Heart right ventricle (tissue), 16 donors: ENCODE measurements at regions not wholly inside any gene's neighbourhood (a gene's known extent, or its start where the extent isn't known, plus 50 kb on each side); places are given as distances from the start of the nearest gene placed in this dataset.

Experiments
- ATAC-seq, 8 donors: fragments of 200-7000 bp; cut with Tn5 transposase; one replicate each; pipeline ENCODE4 v1.9.1; 2020; ENCODE audit warnings: mild to moderate bottlenecking in 8 of 8, moderate library complexity in 8 of 8, moderate number of reproducible peaks in 1 of 8
- DNase-seq, 2 donors: peaks; one replicate each; pipeline ENCODE4 v3.0.0-alpha.2; 2020
- H3K27ac ChIP-seq, 10 donors: fragments of 200-600 bp; sonication (generic) in 2 of 10; one replicate each; pipeline versions ENCODE4 v1.5.0 to v1.8.0; 2020 to 2022; ENCODE audit warnings: mild to moderate bottlenecking in 3 of 10
- H3K27me3 ChIP-seq, 7 donors: fragments of 200-600 bp; one replicate each; pipeline ENCODE4 v1.8.0; 2021 to 2022; ENCODE audit warnings: mild to moderate bottlenecking in 2 of 7
- H3K36me3 ChIP-seq, 9 donors: fragments of 200-600 bp; sonication (generic) in 1 of 9; one replicate each; pipeline versions ENCODE4 v1.5.0 to v1.8.0; 2020 to 2022; ENCODE audit warnings: mild to moderate bottlenecking in 2 of 9
- H3K4me1 ChIP-seq, 9 donors: fragments of 200-600 bp; sonication (generic) in 1 of 9; one replicate each; pipeline versions ENCODE4 v1.5.0 to v1.8.0; 2020 to 2022; ENCODE audit warnings: mild to moderate bottlenecking in 4 of 9
- H3K4me3 ChIP-seq, 10 donors: fragments of 200-600 bp; sonication (generic) in 2 of 10; one replicate each; pipeline versions ENCODE4 v1.5.0 to v1.8.0; 2020 to 2022; ENCODE audit warnings: mild to moderate bottlenecking in 7 of 10, moderate library complexity in 2 of 10
- H3K9me3 ChIP-seq, 11 donors: fragments of 200-600 bp in 10 of 11; sonication (generic) in 2 of 11; one replicate each; pipeline versions ENCODE4 v1.5.0 to v1.8.0; 2013 to 2022; ENCODE audit warnings: mild to moderate bottlenecking in 2 of 11, control low read depth in 1 of 11, moderate library complexity in 1 of 11
- CTCF ChIP-seq, 9 donors: fragments of 200-600 bp; sonication (generic) in 2 of 9; IDR thresholded peaks; one replicate each; pipeline versions ENCODE4 v1.5.0 to v1.8.0; 2021 to 2022; ENCODE audit warnings: antibody characterized with exemption in 9 of 9, mild to moderate bottlenecking in 5 of 9, moderate library complexity in 1 of 9
- WGBS, 2 donors: extraction: QIAGEN DNeasy Blood & Tissue Kit; methylation state at CpG; one replicate each; pipeline ENCODE4 v1.1.7; 2013; ENCODE audit warnings: inconsistent platforms in 1 of 2; 5-methylcytosine and 5-hydroxymethylcytosine counted together
- intact Hi-C, 10 donors: fragments of 100-400 bp; cut with DNase I; formaldehyde crosslinking; loops; one replicate each; pipeline versions ENCODE4 v1.11.1 to v1.14.2; 2022
- donor health status: Arrhythmogenic right ventricular cardiomyopathy.
- donor health status: ischemic (EF 13 %, LVEDD 7.1; RV severe dilation, severe dysfunction).
- donor health status: healthy with polysubstance abuse.
- donor health status: DM: no; HTN: yes; CAD: no.
- donor health status: DM: no; HTN: no; CAD: no.
- donor health status: ischemic (EF 25% LVEDD 6.9; RV normal size, moderate dysfunction).
- donor health status: ischemic (EF 25% LVEDD 5.7; RV mildly dilated, moderate dysfunction).
- donor health status: healthy.
- donor health status: DM: yes; HTN: yes; CAD: no.
- donor health status: Ischemic cardiomyopathy.
- donor health status: ischemic (EF 35%, LVEDD 5.7; RV mildly dilated, moderate dysfunction).
- donor health status: nonischemic (EF 11% LVEDD 7.7; RV severe dilation, severe dysfunction).
- donor health status: DM: yes; HTN: yes; CAD: no.
- donor health status: PGD.
- donor health status: ischemic (EF 29% LVEDD 5.4; RV normal size, mild dysfunction).
- donor health status: nonischemic (EF 23%, LVEDD 6.1; RV moderate dilation, normal function).

DNA sequence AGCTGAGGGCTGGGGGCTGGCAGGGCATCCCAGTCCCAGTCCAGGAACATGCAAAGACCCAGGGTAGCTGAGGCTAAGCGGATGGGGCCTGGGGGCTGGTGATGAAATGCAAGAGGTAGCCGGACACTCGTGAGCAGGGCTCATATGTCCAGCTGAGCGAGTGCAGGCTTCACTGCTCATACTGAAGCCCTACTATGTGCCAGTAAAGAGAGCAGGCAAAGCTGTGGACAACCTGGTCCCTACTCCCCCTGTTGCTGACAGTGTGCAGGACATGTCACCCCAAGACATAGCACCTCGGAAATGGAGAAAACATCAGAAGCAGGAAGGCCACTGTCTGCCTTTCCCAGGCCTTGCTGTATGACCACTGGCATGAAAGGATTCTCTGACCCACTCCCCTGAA lies 122.4 kb upstream of the STX18 start:
- no peak for TF ChIP-seq CTCF (IDR thresholded peaks at IDR 0.05)
- H3K36me3 ChIP-seq, result no peaks in the 10 kb centered on the region
- H3K4me1 ChIP-seq, result peaks cover 0 to 4% (median 0%) of the 10 kb centered on the region in 9 donors
- H3K27me3 ChIP-seq, result peaks cover 0 to 5% (median 0%) of the 10 kb centered on the region in 7 donors
- intact Hi-C loops, result loop anchor here in 1 of 10 donors (10.0 kb wide), 1 partner anchor 211 kb away; no protein-coding TSS in a partner anchor
- ATAC-seq (no peak), DNase-seq (no peak)
- no peaks in the 10 kb centered on the region for H3K9me3 ChIP-seq
- H3K4me3 ChIP-seq, result no peak overlapping the region
- WGBS, 2 donors, result 89 to 91% methylated on average over 5 of the region's 5 CpGs
- no peak overlapping the region for H3K27ac ChIP-seq

- Histone ChIP-seq H3K9me3 (peaks cover 0 to 4% (median 0%) of the 10 kb centered on the region in 11 donors), H3K4me1 (peaks cover 0 to 4% (median 0%) of the 10 kb centered on the region in 9 donors), H3K27ac (no peak overlapping the region), H3K4me3 (no peak overlapping the region), H3K36me3 (no peaks in the 10 kb centered on the region), H3K27me3 (peaks cover 0 to 5% (median 0%) of the 10 kb centered on the region in 7 donors)
- DNase-seq (no peak), ATAC-seq (no peak)
- intact Hi-C loops, result loop anchor here in 1 of 10 donors (10.0 kb wide), 1 partner anchor 212 kb away; no protein-coding TSS in a partner anchor
- TF ChIP-seq CTCF (IDR thresholded peaks at IDR 0.05), result no peak
- 72 to 74% methylated on average over 10 of the region's 10 CpGs for WGBS, 2 donors
Measured at GRCh38 chr4:4663028-4663427, 121.2 kb upstream of the STX18 start.

- peaks cover 0 to 4% (median 0%) of the 10 kb centered on the region in 11 donors for H3K9me3 ChIP-seq
- no peak overlapping the region for H3K4me3 ChIP-seq
- peaks cover 0 to 2% (median 0%) of the 10 kb centered on the region in 7 donors for H3K27me3 ChIP-seq
- no peak overlapping the region for H3K27ac ChIP-seq
- WGBS, 2 donors, result 66 to 68% methylated on average over 2 of the region's 2 CpGs
- no peak for TF ChIP-seq CTCF (IDR thresholded peaks at IDR 0.05)
- intact Hi-C loops, result loop anchor here in 1 of 10 donors (10.0 kb wide), 1 partner anchor 213 kb away; no protein-coding TSS in a partner anchor
- H3K4me1 ChIP-seq, result peaks cover 0 to 3% (median 0%) of the 10 kb centered on the region in 9 donors
- no peaks in the 10 kb centered on the region for H3K36me3 ChIP-seq
- DNase-seq, result no peak
- ATAC-seq, result no peak
Measured at GRCh38 chr4:4662230-4662629, 120.4 kb upstream of the STX18 start.

DNA sequence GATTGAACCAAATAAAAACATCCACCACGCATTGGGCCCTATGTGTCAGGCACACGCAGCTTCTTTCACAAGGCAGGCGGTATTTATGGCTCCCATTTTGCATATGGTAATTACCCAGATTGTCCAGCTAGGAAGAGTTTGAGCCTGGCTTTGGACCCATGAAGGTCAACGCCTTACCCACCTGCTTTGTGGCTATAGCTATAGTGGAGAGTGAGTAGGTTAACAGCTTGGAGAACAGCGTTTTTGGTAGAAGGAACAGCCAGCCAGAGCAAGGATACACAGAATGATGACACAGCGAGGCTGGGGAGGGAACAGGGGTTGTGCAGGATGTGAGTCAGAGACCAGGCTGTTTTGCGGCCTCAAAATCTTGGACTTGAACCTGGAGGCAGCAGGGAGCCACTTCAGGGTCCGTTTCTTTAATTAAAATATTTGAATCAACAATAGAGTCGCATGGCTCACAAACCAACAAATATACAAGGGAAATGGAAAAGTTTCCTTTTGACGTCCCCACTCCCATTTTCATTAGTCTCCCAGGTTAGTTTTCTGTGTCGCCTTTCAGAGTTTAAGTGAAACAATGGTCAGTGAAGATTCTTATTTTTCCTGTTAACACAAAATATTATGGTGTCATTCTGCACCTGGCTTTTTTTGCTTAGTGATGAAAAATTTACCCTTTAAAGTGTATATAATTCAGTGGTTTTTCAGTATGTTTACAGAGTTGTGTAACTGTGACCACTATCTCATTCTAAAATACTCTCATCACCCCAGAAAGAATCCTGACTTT lies 118.2 kb upstream of the STX18 start:
- ATAC-seq (no peak), DNase-seq (no peak)
- no peaks in the 10 kb centered on the region for H3K36me3 ChIP-seq
- H3K9me3 ChIP-seq, result peaks cover 0 to 4% (median 0%) of the 10 kb centered on the region in 11 donors
- H3K4me3 ChIP-seq, result no peak overlapping the region
- H3K27me3 ChIP-seq, result no peaks in the 10 kb centered on the region
- no peak for TF ChIP-seq CTCF (IDR thresholded peaks at IDR 0.05)
- intact Hi-C loops, result loop anchor here in 1 of 10 donors (10.0 kb wide), 1 partner anchor 215 kb away; no protein-coding TSS in a partner anchor
- H3K27ac ChIP-seq, result no peak overlapping the region
- WGBS, 2 donors, result 80 to 81% methylated on average over 11 of the region's 11 CpGs
- no peaks in the 10 kb centered on the region for H3K4me1 ChIP-seq
